Neural cell (in vitro differentiated cells): ENCODE measurements at regions not wholly inside any gene's neighbourhood (a gene's known extent, or its start where the extent isn't known, plus 50 kb on each side); places are given as distances from the start of the nearest gene placed in this dataset.

Experiments used
- EP300 ChIP-seq: fragments of 450-650 bp; conservative IDR thresholded peaks from 2 replicates; pipeline ENCODE4 v1.6.1; 2014; ENCODE audit warnings: antibody characterized with exemption, mild to moderate bottlenecking, moderate library complexity; ENCODE audit not compliant: poor library complexity, severe bottlenecking
- EZH2 ChIP-seq: fragments of 200-600, 300-800 bp; shearing (Covaris generic), sonication (generic); IDR thresholded peaks from 2 replicates; pipeline ENCODE4 v1.6.1; 2014; ENCODE audit warnings: antibody characterized with exemption, low read length, borderline replicate concordance, mild to moderate bottlenecking; ENCODE audit not compliant: insufficient read depth, poor library complexity, severe bottlenecking
- MXI1 ChIP-seq: fragments of 450-650 bp; conservative IDR thresholded peaks from 2 replicates; pipeline ENCODE4 v1.6.1; 2014; ENCODE audit warnings: antibody characterized with exemption, mild to moderate bottlenecking; ENCODE audit not compliant: poor library complexity, severe bottlenecking
- POLR2AphosphoS5 ChIP-seq: IDR thresholded peaks from 2 replicates; pipeline ENCODE4 v1.6.1; 2012
- RAD21 ChIP-seq: fragments of 450-650 bp; conservative IDR thresholded peaks from 2 replicates; pipeline ENCODE4 v1.6.1; 2014; ENCODE audit warnings: antibody characterized with exemption, mild to moderate bottlenecking, moderate library complexity
- TAF1 ChIP-seq: IDR thresholded peaks from 2 replicates; pipeline ENCODE4 v1.6.1; 2012; ENCODE audit warnings: low read depth
- TF ChIP-seq, protein P1 (sequence below): fragments of 450-650 bp; IDR thresholded peaks from 2 replicates; pipeline ENCODE4 v1.5.1; 2014; ENCODE audit warnings: antibody characterized with exemption, mild to moderate bottlenecking, moderate library complexity; ENCODE audit not compliant: poor library complexity, severe bottlenecking
- TF ChIP-seq, protein P2 (sequence below): IDR thresholded peaks from 2 replicates; pipeline ENCODE4 v1.6.1; 2012; ENCODE audit warnings: borderline replicate concordance

DNA sequence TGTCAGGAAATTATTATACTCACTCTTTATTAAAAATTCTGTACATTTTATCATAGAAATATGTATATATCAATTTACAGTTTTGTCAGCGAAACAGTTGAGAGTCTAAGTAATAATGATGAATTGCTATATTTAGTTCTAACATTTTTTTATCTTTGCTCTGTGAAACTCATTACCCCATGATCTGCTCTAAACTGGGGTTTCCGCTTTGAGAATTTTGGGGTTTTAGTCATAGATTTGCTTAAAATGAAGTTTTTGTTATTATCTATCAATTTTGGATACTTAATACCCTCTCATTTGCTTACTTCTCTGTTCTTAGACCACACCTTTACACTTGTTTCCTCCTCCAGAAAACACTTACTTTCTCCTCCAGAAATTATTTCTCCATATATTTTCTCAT is 333.8 kb upstream of the MPDZ start:
- TF ChIP-seq, protein P1, sequence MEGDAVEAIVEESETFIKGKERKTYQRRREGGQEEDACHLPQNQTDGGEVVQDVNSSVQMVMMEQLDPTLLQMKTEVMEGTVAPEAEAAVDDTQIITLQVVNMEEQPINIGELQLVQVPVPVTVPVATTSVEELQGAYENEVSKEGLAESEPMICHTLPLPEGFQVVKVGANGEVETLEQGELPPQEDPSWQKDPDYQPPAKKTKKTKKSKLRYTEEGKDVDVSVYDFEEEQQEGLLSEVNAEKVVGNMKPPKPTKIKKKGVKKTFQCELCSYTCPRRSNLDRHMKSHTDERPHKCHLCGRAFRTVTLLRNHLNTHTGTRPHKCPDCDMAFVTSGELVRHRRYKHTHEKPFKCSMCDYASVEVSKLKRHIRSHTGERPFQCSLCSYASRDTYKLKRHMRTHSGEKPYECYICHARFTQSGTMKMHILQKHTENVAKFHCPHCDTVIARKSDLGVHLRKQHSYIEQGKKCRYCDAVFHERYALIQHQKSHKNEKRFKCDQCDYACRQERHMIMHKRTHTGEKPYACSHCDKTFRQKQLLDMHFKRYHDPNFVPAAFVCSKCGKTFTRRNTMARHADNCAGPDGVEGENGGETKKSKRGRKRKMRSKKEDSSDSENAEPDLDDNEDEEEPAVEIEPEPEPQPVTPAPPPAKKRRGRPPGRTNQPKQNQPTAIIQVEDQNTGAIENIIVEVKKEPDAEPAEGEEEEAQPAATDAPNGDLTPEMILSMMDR = no peak
- no peak for TF ChIP-seq RAD21
- no peak for TF ChIP-seq EZH2
- TF ChIP-seq, protein P2, sequence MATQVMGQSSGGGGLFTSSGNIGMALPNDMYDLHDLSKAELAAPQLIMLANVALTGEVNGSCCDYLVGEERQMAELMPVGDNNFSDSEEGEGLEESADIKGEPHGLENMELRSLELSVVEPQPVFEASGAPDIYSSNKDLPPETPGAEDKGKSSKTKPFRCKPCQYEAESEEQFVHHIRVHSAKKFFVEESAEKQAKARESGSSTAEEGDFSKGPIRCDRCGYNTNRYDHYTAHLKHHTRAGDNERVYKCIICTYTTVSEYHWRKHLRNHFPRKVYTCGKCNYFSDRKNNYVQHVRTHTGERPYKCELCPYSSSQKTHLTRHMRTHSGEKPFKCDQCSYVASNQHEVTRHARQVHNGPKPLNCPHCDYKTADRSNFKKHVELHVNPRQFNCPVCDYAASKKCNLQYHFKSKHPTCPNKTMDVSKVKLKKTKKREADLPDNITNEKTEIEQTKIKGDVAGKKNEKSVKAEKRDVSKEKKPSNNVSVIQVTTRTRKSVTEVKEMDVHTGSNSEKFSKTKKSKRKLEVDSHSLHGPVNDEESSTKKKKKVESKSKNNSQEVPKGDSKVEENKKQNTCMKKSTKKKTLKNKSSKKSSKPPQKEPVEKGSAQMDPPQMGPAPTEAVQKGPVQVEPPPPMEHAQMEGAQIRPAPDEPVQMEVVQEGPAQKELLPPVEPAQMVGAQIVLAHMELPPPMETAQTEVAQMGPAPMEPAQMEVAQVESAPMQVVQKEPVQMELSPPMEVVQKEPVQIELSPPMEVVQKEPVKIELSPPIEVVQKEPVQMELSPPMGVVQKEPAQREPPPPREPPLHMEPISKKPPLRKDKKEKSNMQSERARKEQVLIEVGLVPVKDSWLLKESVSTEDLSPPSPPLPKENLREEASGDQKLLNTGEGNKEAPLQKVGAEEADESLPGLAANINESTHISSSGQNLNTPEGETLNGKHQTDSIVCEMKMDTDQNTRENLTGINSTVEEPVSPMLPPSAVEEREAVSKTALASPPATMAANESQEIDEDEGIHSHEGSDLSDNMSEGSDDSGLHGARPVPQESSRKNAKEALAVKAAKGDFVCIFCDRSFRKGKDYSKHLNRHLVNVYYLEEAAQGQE = no peak
- no peak for TF ChIP-seq EP300
- TF ChIP-seq POLR2AphosphoS5 = no peak
- TF ChIP-seq MXI1 = no peak
- no peak for TF ChIP-seq TAF1
